B cell (primary cell): ENCODE measurements at regions not wholly inside any gene's neighbourhood (a gene's known extent, or its start where the extent isn't known, plus 50 kb on each side); places are given as distances from the start of the nearest gene placed in this dataset.

Source experiments
- ATAC-seq: fragments of 200-7000 bp; cut with Tn5 transposase; one replicate; pipeline ENCODE4 v1.10.0; 2021; ENCODE audit warnings: low read depth, mild to moderate bottlenecking, moderate number of reproducible peaks, moderate library complexity
- CTCF ChIA-PET: fragments of 350-600 bp; sonication (Branson Sonifier 250); formaldehyde crosslinking; loops from one replicate; lab custom pipeline; 2021; ENCODE audit warnings: antibody characterized with exemption, inconsistent platforms; lab: Charles Lee
- POLR2A ChIA-PET: fragments of 350-600 bp; sonication (Branson Sonifier 250); formaldehyde crosslinking; loops from one replicate; lab custom pipeline; 2021; ENCODE audit warnings: antibody characterized with exemption; lab: Charles Lee
- DNase-seq: peaks from one replicate; pipeline ENCODE4 v3.0.0; 2013
- H2AFZ ChIP-seq: 2 replicates; pipeline ENCODE4 v1.6.1; 2012; ENCODE audit warnings: mild to moderate bottlenecking, low read depth, low read length; ENCODE audit not compliant: insufficient read depth, poor library complexity, severe bottlenecking
- H3K27ac ChIP-seq, 2 donors: 1 replicate in 1 of 2; 2 replicates in 1 of 2; pipeline ENCODE4 v1.5.1; 2012 to 2013; ENCODE audit warnings: low read length in 2 of 2, mild to moderate bottlenecking in 2 of 2, moderate library complexity in 1 of 2
- H3K27me3 ChIP-seq, 4 experiments: fragments of 200-600 bp in 1 of 4; sonication (generic) in 1 of 4; replicated peaks in 1 of 4; 1 replicate in 2 of 4; 2 replicates in 2 of 4; pipeline versions ENCODE4 v1.6.1 to v1.7.0; 2013 to 2016; ENCODE audit warnings: low read length in 3 of 4, mild to moderate bottlenecking in 2 of 4, mixed read lengths in 1 of 4, moderate library complexity in 1 of 4; ENCODE audit not compliant: insufficient read depth in 4 of 4, control insufficient read depth in 3 of 4; ENCODE audit errors: control extremely low read depth in 1 of 4
- H3K36me3 ChIP-seq, 2 experiments: replicated peaks in 1 of 2; 1 replicate in 1 of 2; 2 replicates in 1 of 2; pipeline versions ENCODE4 v1.6.1 to v1.7.1; 2013; ENCODE audit warnings: low read length in 1 of 2; ENCODE audit not compliant: insufficient read depth in 2 of 2, control insufficient read depth in 1 of 2; ENCODE audit errors: control extremely low read depth in 1 of 2, extremely low read depth in 1 of 2
- H3K4me1 ChIP-seq, 2 donors: fragments of 200-600 bp in 1 of 2; sonication (generic) in 1 of 2; 1 replicate in 1 of 2; 2 replicates in 1 of 2; pipeline versions ENCODE4 v1.5.1 to v1.6.1; 2013 to 2017; ENCODE audit warnings: low read length in 2 of 2; ENCODE audit not compliant: control insufficient read depth in 2 of 2, insufficient read depth in 2 of 2
- H3K4me2 ChIP-seq: replicated peaks from 2 replicates; pipeline ENCODE3; 2012; ENCODE audit warnings: mild to moderate bottlenecking, low read depth, low read length; ENCODE audit not compliant: poor library complexity, severe bottlenecking
- H3K4me3 ChIP-seq, 5 experiments: fragments of 200-600 bp in 1 of 5; sonication (generic) in 1 of 5; 1 replicate in 3 of 5; 2 replicates in 2 of 5; pipeline versions ENCODE4 v1.5.1 to v1.7.0; 2011 to 2016; ENCODE audit warnings: low read length in 4 of 5, mild to moderate bottlenecking in 4 of 5, low read depth in 2 of 5, control low read depth in 1 of 5, moderate library complexity in 1 of 5; ENCODE audit not compliant: insufficient read depth in 1 of 5; ENCODE audit errors: control extremely low read depth in 1 of 5, extremely low read depth in 1 of 5
- H3K79me2 ChIP-seq: fragments of 200-600 bp; sonication (generic); one replicate; pipeline ENCODE4 v1.6.0; 2016; ENCODE audit warnings: low read length; ENCODE audit not compliant: control insufficient read depth, insufficient read depth
- H3K9ac ChIP-seq: fragments of 200-600 bp; sonication (generic); 2 replicates; pipeline ENCODE4 v1.6.1; 2017; ENCODE audit warnings: mild to moderate bottlenecking, low read length, moderate library complexity
- H3K9me3 ChIP-seq, 3 donors: one replicate each; pipeline versions ENCODE4 v1.6.1 to v1.7.1; 2013; ENCODE audit warnings: low read length in 2 of 3; ENCODE audit not compliant: control insufficient read depth in 2 of 3, insufficient read depth in 1 of 3; ENCODE audit errors: control extremely low read depth in 1 of 3
- H4K20me1 ChIP-seq: 2 replicates; pipeline ENCODE4 v1.6.0; 2012; ENCODE audit warnings: mild to moderate bottlenecking, low read length; ENCODE audit not compliant: insufficient read depth, control insufficient read depth, poor library complexity, severe bottlenecking
- H3K27ac Mint-ChIP-seq: one replicate; pipeline ENCODE4 v1.8.0; 2021; ENCODE audit warnings: mixed read lengths
- H3K27me3 Mint-ChIP-seq: one replicate; pipeline ENCODE4 v1.8.0; 2021; ENCODE audit warnings: mixed read lengths
- H3K4me1 Mint-ChIP-seq: one replicate; pipeline ENCODE4 v1.8.0; 2021; ENCODE audit warnings: mixed read lengths
- H3K4me3 Mint-ChIP-seq: one replicate; pipeline ENCODE4 v1.8.0; 2021; ENCODE audit warnings: mixed read lengths
- H3K9me3 Mint-ChIP-seq: one replicate; pipeline ENCODE4 v1.8.0; 2022; ENCODE audit warnings: mixed read lengths; ENCODE audit not compliant: insufficient read depth
- CTCF ChIP-seq: fragments of 200-600 bp; IDR thresholded peaks from one replicate; pipeline ENCODE4 v1.8.0; 2022; ENCODE audit warnings: antibody characterized with exemption, mild to moderate bottlenecking
- EZH2 ChIP-seq: IDR thresholded peaks from 2 replicates; pipeline ENCODE4 v1.6.1; 2012; ENCODE audit warnings: borderline replicate concordance, low read depth, mild to moderate bottlenecking, moderate library complexity, low read length; ENCODE audit not compliant: insufficient read depth, poor library complexity, severe bottlenecking
- WGBS: methylation state at CpG from one replicate; pipeline ENCODE4 v1.1.5; 2013; ENCODE audit warnings: missing lambda C conversion rate; ENCODE audit not compliant: insufficient coverage; 5-methylcytosine and 5-hydroxymethylcytosine counted together
- intact Hi-C: fragments of 100-400 bp; cut with micrococcal nuclease; formaldehyde crosslinking; loops from one replicate; pipeline ENCODE4 v1.10.0; 2022

GRCh38 chr5:117425163-117425562 is 850.5 kb upstream of the SEMA6A start:
- ChIA-PET POLR2A (no interaction called here), CTCF (no interaction called here)
- no peaks in the 10 kb centered on the region for H3K27me3 ChIP-seq
- H3K4me1 ChIP-seq, result no peaks in the 10 kb centered on the region
- no peak overlapping the region for H3K27ac Mint-ChIP-seq
- no peaks in the 10 kb centered on the region for H3K27me3 Mint-ChIP-seq
- no peak overlapping the region for H3K4me2 ChIP-seq
- TF ChIP-seq EZH2 (no peak), CTCF (no peak)
- H2AFZ ChIP-seq, result no peak overlapping the region
- H3K9ac ChIP-seq, result no peak overlapping the region
- H3K9me3 ChIP-seq, result no peaks in the 10 kb centered on the region
- intact Hi-C loops, result no loop called here
- no peak overlapping the region for H3K4me3 ChIP-seq
- ATAC-seq, result no peak
- no CpG with 5 or more reads among the region's 3 CpGs for WGBS
- no peaks in the 10 kb centered on the region for H3K79me2 ChIP-seq
- no peaks in the 10 kb centered on the region for H3K4me1 Mint-ChIP-seq
- no peak overlapping the region for H3K4me3 Mint-ChIP-seq
- no peaks in the 10 kb centered on the region for H4K20me1 ChIP-seq
- DNase-seq, result no peak
- no peaks in the 10 kb centered on the region for H3K9me3 Mint-ChIP-seq
- no peaks in the 10 kb centered on the region for H3K36me3 ChIP-seq
- no peak overlapping the region for H3K27ac ChIP-seq

GRCh38 chr5:117424559-117424958 is 849.9 kb upstream of the SEMA6A start:
- no CpG with 5 or more reads among the region's 2 CpGs for WGBS
- Histone ChIP-seq H3K4me2 (no peak overlapping the region), H3K9ac (no peak overlapping the region), H3K27ac (no peak overlapping the region), H3K27me3 (no peaks in the 10 kb centered on the region), H4K20me1 (no peaks in the 10 kb centered on the region), H3K9me3 (no peaks in the 10 kb centered on the region), H3K4me1 (no peaks in the 10 kb centered on the region), H3K36me3 (no peaks in the 10 kb centered on the region), H2AFZ (no peak overlapping the region), H3K79me2 (no peaks in the 10 kb centered on the region), H3K4me3 (no peak overlapping the region)
- DNase-seq (no peak), ATAC-seq (no peak)
- ChIA-PET POLR2A (no interaction called here), CTCF (no interaction called here)
- Mint-ChIP-seq H3K27me3 (no peaks in the 10 kb centered on the region), H3K9me3 (no peaks in the 10 kb centered on the region), H3K4me1 (no peaks in the 10 kb centered on the region), H3K27ac (no peak overlapping the region), H3K4me3 (no peak overlapping the region)
- TF ChIP-seq EZH2 (no peak), CTCF (no peak)
- intact Hi-C loops, result no loop called here
